HCT116 (cell line): ENCODE measurements at regions not wholly inside any gene's neighbourhood (a gene's known extent, or its start where the extent isn't known, plus 50 kb on each side); places are given as distances from the start of the nearest gene placed in this dataset.

ENCODE experiments used
- JUND ChIP-seq: IDR thresholded peaks from 2 replicates; pipeline ENCODE4 v1.6.1; 2012
- POLR2A ChIP-seq: IDR thresholded peaks from 2 replicates; pipeline ENCODE4 v1.7.0; 2011; ENCODE audit warnings: borderline replicate concordance; ENCODE audit not compliant: insufficient read depth, insufficient read length; ENCODE audit errors: extremely low read depth
- REST ChIP-seq: IDR thresholded peaks from 2 replicates; pipeline ENCODE4 v1.6.1; 2012; ENCODE audit warnings: low read depth
- YY1 ChIP-seq: IDR thresholded peaks from 2 replicates; pipeline ENCODE4 v1.6.1; 2011; ENCODE audit warnings: low read length, low read depth, moderate library complexity, mild to moderate bottlenecking; ENCODE audit not compliant: insufficient replicate concordance; ENCODE audit errors: extremely low read depth
- TF ChIP-seq, protein P1 (sequence below), 3 experiments: fragments of 200-600 bp in 1 of 3; sonication (generic) in 1 of 3; IDR thresholded peaks in 2 of 3; conservative IDR thresholded peaks in 1 of 3; 2 replicates each; pipeline ENCODE4 v1.5.1; 2012 to 2017; ENCODE audit warnings: low read depth in 2 of 3, low read length in 2 of 3, antibody characterized with exemption in 1 of 3, borderline replicate concordance in 1 of 3, control low read depth in 1 of 3, mild to moderate bottlenecking in 1 of 3, mixed read lengths in 1 of 3, mixed run types in 1 of 3, moderate library complexity in 1 of 3; ENCODE audit not compliant: insufficient read depth in 1 of 3
- TF ChIP-seq, protein P2 (sequence below): IDR thresholded peaks from 2 replicates; pipeline ENCODE4 v1.6.1; 2012

DNA sequence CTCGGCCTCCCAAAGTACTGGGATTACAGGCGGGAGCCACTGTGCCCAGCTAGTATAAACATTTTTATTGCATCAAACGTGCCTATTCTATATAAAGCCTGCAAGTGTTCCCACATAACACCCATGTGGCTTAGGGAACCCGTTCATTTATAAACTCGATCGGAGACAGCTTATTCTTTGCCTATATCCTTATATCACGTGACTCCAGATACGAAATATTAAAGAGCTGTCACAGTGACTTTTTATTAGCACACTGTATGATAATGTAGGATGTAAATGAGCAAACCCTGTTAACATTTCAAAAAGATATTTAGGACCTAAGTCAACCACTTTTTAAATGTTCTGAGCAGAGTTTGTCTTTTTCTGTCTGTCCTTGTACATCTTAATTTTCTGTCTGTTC is 642.9 kb upstream of the ADARB2 start:
- TF ChIP-seq, protein P1, sequence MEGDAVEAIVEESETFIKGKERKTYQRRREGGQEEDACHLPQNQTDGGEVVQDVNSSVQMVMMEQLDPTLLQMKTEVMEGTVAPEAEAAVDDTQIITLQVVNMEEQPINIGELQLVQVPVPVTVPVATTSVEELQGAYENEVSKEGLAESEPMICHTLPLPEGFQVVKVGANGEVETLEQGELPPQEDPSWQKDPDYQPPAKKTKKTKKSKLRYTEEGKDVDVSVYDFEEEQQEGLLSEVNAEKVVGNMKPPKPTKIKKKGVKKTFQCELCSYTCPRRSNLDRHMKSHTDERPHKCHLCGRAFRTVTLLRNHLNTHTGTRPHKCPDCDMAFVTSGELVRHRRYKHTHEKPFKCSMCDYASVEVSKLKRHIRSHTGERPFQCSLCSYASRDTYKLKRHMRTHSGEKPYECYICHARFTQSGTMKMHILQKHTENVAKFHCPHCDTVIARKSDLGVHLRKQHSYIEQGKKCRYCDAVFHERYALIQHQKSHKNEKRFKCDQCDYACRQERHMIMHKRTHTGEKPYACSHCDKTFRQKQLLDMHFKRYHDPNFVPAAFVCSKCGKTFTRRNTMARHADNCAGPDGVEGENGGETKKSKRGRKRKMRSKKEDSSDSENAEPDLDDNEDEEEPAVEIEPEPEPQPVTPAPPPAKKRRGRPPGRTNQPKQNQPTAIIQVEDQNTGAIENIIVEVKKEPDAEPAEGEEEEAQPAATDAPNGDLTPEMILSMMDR (IDR thresholded peaks at IDR 0.05 in 2 of 3, conservative IDR thresholded peaks at IDR 0.05 in 1 of 3; ENCODE audit: borderline replicate concordance in 1 of 3, insufficient read depth in 1 of 3, low read depth in 2 of 3, low read length in 2 of 3), result no peak
- TF ChIP-seq POLR2A (no peak), REST (no peak), YY1 (no peak), JUND (no peak)
- TF ChIP-seq, protein P2, sequence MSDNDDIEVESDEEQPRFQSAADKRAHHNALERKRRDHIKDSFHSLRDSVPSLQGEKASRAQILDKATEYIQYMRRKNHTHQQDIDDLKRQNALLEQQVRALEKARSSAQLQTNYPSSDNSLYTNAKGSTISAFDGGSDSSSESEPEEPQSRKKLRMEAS, result no peak
